GM12878 (cell line): ENCODE measurements at regions not wholly inside any gene's neighbourhood (a gene's known extent, or its start where the extent isn't known, plus 50 kb on each side); places are given as distances from the start of the nearest gene placed in this dataset.

ENCODE experiments used
- CREB1 ChIP-seq: IDR thresholded peaks from 2 replicates; pipeline ENCODE4 v1.6.1; 2012; ENCODE audit warnings: low read depth, mild to moderate bottlenecking, inconsistent platforms
- CTCF ChIP-seq, 3 experiments: IDR thresholded peaks in 2 of 3; conservative IDR thresholded peaks in 1 of 3; 2 replicates each; pipeline ENCODE4 v1.5.1; 2011; ENCODE audit warnings: low read depth in 3 of 3, low read length in 3 of 3, mild to moderate bottlenecking in 3 of 3, control low read depth in 2 of 3, moderate library complexity in 2 of 3, inconsistent platforms in 1 of 3, mixed read lengths in 1 of 3; ENCODE audit not compliant: control insufficient read depth in 2 of 3, insufficient read depth in 1 of 3; ENCODE audit errors: extremely low read depth in 1 of 3
- FOXM1 ChIP-seq: IDR thresholded peaks from 2 replicates; pipeline ENCODE4 v1.6.1; 2012; ENCODE audit warnings: low read depth, mild to moderate bottlenecking, inconsistent platforms, low read length, moderate library complexity
- HCFC1 ChIP-seq: fragments of 150-350 bp; IDR thresholded peaks from 2 replicates; pipeline ENCODE4 v1.6.1; 2014; ENCODE audit warnings: low read length
- MYC ChIP-seq: IDR thresholded peaks from 2 replicates; pipeline ENCODE4 v1.6.1; 2011; ENCODE audit warnings: mild to moderate bottlenecking, low read length, moderate library complexity, inconsistent platforms; ENCODE audit not compliant: insufficient read depth, insufficient replicate concordance, insufficient read length, severe bottlenecking
- POLR2A ChIP-seq: IDR thresholded peaks from 2 replicates; pipeline ENCODE4 v1.6.1; 2011; ENCODE audit warnings: low read depth, mild to moderate bottlenecking, low read length
- POLR2AphosphoS5 ChIP-seq: IDR thresholded peaks from 2 replicates; pipeline ENCODE4 v1.6.1; 2011; ENCODE audit warnings: mild to moderate bottlenecking, low read length, inconsistent platforms
- RCOR1 ChIP-seq: conservative IDR thresholded peaks from 2 replicates; pipeline ENCODE4 v1.6.1; 2012; ENCODE audit warnings: low read depth, low read length, improper control_type of control experiment
- TAF1 ChIP-seq: IDR thresholded peaks from 2 replicates; pipeline ENCODE4 v1.6.1; 2011; ENCODE audit warnings: mild to moderate bottlenecking, low read depth, low read length, borderline replicate concordance
- TARDBP ChIP-seq: IDR thresholded peaks from 2 replicates; pipeline ENCODE4 v1.6.1; 2016; ENCODE audit warnings: borderline replicate concordance
- YY1 ChIP-seq: IDR thresholded peaks from 2 replicates; pipeline ENCODE4 v1.6.1; 2011; ENCODE audit warnings: low read depth, mild to moderate bottlenecking, low read length

GRCh38 chr2:146666340-146666739 is 1178.5 kb upstream of the ACVR2A start:
- TF ChIP-seq CTCF (IDR thresholded peaks at IDR 0.05 in 2 of 3, conservative IDR thresholded peaks at IDR 0.05 in 1 of 3; ENCODE audit: control insufficient read depth in 2 of 3, extremely low read depth in 1 of 3, insufficient read depth in 1 of 3, low read depth in 3 of 3, low read length in 3 of 3) = no peak
- no peak for TF ChIP-seq FOXM1
- TF ChIP-seq HCFC1 = no peak
- no peak for TF ChIP-seq RCOR1
- TF ChIP-seq TAF1 = no peak
- no peak for TF ChIP-seq YY1
- TF ChIP-seq POLR2A = no peak
- no peak for TF ChIP-seq MYC
- TF ChIP-seq CREB1 = no peak
- TF ChIP-seq POLR2AphosphoS5 = no peak
- TF ChIP-seq TARDBP = no peak
